ENCODE measurements at regions not wholly inside any gene's neighbourhood (a gene's known extent, or its start where the extent isn't known, plus 50 kb on each side); places are given as distances from the start of the nearest gene placed in this dataset.

DNA sequence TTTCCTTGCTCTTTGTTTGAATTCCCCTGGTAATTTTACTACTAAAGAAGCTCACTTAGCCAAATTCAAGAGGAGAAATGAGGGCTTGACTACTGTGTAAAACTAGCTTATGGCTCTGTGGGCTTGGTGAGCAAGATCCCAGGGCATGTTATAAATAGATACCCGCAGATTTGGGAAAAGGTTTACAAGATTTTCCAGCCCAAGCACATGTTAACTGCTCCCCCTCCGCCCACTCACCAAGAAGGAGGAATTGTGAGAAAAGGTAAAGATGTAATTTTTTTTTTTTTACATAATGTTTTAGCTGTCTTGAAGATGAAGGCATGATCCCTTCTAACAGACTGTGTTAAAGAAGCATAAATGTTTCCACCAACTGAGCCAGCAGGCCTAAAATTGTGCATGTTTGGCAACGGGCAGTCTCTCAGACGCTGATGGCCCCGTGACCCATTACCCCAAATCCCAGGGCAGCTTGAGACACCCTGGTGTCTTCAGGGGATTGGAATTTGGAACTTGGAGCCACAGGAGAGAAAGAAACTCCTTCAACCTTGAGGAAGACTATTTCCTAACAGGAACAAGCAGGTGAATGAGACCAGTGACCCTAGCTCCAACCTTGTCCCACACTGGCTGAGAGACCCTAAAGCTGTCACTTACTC lies 429.8 kb upstream of the CELF2 start:
- DNase-seq (ENCODE audit: low read depth) = no peak

GRCh38 chr10:10589540-10590303 lies 427.9 kb upstream of the CELF2 start:
- DNase-seq (ENCODE audit: low read depth) = peak; percentile 93

- no peak for DNase-seq (ENCODE audit: low read depth)
Observed at GRCh38 chr10:10591715-10592341, 425.8 kb upstream of the CELF2 start.

- DNase-seq (ENCODE audit: low read depth) = no peak
Observed at GRCh38 chr10:10596256-10596655, 421.4 kb upstream of the CELF2 start.

GRCh38 chr10:10598297-10598696 lies 419.4 kb upstream of the CELF2 start:
- no peak for DNase-seq (ENCODE audit: low read depth)

- no peak for DNase-seq (ENCODE audit: low read depth)
Observed at GRCh38 chr10:10600004-10600403, 417.7 kb upstream of the CELF2 start.

GRCh38 chr10:10605551-10606081 lies 412.1 kb upstream of the CELF2 start:
- peak; percentile 96 for DNase-seq (ENCODE audit: low read depth)

GRCh38 chr10:10609379-10609955 lies 408.2 kb upstream of the CELF2 start:
- no peak for DNase-seq (ENCODE audit: low read depth)

GRCh38 chr10:10610171-10610570 lies 407.5 kb upstream of the CELF2 start:
- no peak for DNase-seq (ENCODE audit: low read depth)

GRCh38 chr10:10612151-10612550 lies 405.5 kb upstream of the CELF2 start:
- no peak for DNase-seq (ENCODE audit: low read depth)

DNA sequence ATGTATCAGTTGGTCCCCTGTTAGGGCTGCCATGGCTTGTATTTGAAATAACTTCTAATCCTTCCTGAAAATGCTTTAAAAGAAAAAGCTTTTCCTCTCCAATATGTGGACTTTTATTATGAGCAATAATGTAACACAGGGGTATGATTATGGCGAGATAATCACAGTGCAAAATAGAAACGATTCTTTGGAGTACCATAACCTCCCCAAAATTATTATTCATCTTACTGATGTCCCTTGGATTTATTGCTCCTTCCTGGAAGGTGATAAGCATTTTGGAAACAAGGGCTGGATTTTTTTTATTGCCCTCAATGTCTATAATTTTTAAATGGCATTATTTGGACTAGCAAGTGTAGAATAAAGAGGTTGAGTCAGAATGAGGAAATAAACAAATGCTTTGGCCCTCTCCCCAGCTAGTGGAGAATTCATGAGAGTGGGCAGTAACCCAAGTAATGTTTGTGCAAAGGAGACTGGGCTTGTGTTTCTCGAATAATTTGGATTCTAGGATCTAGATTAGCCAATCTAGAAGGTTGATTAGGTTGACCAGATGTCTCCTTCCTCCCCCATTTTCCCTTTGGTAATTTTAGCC lies 403.9 kb upstream of the CELF2 start:
- peak; percentile 10 for DNase-seq (ENCODE audit: low read depth)

GRCh38 chr10:10617686-10618085 lies 400.0 kb upstream of the CELF2 start:
- DNase-seq (ENCODE audit: low read depth) = no peak

DNA sequence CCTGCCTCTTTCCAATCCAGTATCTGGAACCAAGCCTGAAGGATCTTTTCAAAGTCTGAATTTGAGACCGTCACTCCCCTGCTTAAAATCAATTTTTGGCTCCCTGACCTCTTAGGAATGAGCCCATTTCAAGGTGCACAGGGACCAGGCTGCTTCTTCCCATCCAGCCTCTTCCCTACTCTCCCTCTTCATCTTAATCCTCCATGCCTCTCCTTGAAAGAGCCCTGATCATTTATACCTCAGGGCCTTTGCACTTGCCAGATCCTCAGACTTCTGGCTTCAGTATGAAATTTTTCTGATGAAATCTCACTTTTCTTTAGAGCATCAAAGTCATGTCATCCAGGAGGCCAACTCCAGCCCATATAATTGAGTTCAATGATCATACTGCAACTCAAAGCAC lies 399.5 kb upstream of the CELF2 start:
- no peak for DNase-seq (ENCODE audit: low read depth)

- no peak for DNase-seq (ENCODE audit: low read depth)
Observed at GRCh38 chr10:10623958-10624566, 393.6 kb upstream of the CELF2 start.

DNA sequence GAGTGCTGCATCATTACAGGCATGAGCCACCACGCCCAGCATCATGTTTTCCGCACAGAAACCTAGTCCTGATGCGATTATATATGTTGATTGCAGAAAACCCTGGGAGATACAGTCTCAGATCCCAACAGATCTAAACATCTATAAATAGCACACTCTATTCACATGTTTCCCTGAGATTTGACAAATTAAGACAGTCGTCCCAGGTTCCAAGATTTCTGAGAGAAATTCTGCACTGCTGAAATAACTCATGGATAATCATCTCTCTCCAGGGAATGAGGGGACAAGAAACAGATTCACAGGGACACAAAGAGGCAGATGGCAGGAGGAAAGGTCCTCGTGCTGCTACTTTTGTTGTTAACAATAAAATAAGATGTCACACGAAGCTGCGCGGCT lies 393.1 kb upstream of the CELF2 start:
- no peak for DNase-seq (ENCODE audit: low read depth)

GRCh38 chr10:10625491-10625890 lies 392.2 kb upstream of the CELF2 start:
- DNase-seq (ENCODE audit: low read depth) = no peak

GRCh38 chr10:10626734-10627133 lies 390.9 kb upstream of the CELF2 start:
- no peak for DNase-seq (ENCODE audit: low read depth)

DNA sequence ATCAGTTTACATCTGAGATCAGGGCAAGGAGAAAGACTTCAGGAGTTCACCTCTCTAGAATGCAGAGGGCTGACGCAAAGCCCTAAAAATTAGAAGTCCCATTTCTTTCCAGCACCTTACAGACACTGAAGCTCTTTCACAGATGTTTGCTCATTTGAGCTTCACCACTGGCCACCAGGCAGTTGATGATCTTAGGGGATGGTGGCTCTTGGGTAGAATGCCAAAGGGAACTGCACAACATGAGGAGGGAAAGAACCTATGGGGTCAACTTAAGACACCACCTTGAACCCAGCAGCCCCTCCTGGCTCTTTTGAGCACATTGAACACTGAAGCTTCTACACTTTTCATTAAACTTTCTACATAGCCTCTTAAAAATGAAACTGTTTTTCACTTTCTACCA lies 390.3 kb upstream of the CELF2 start:
- DNase-seq (ENCODE audit: low read depth) = no peak

DNA sequence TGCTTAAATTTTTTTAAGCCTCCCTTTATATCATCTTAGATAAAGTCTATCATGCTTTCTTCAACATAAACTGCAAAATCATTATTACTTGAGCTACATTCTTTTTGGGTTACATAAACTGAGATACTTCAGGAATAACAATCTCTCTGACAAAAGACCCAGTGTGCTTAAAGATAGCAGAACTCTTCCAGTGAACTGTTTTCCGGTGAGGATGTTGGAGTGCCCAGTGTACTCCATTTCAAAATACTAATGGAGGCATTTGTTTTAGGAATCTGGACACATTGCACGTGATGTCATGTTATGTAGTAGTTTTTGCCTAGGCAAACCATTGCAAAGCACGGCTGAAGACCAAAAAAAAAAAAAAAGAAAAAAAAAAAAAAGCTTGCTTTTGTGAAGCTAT lies 388.2 kb upstream of the CELF2 start:
- no peak for DNase-seq (ENCODE audit: low read depth)

GRCh38 chr10:10630281-10630680 lies 387.4 kb upstream of the CELF2 start:
- DNase-seq (ENCODE audit: low read depth) = no peak

GRCh38 chr10:10630782-10631181 lies 386.9 kb upstream of the CELF2 start:
- DNase-seq (ENCODE audit: low read depth) = no peak

GRCh38 chr10:10642189-10642588 lies 375.5 kb upstream of the CELF2 start:
- DNase-seq (ENCODE audit: low read depth) = no peak
